Ascending aorta (tissue), 2 donors: ENCODE measurements at regions not wholly inside any gene's neighbourhood (a gene's known extent, or its start where the extent isn't known, plus 50 kb on each side); places are given as distances from the start of the nearest gene placed in this dataset.

Experiments
- DNase-seq, 2 donors: peaks; one replicate each; pipeline ENCODE4 v3.0.0-alpha.2; 2019; ENCODE audit warnings: low spot score in 2 of 2
- H3K27ac ChIP-seq, 2 donors: fragments of 200-600 bp; sonication (generic); one replicate each; pipeline ENCODE4 v1.5.1; 2016 to 2017; ENCODE audit warnings: mild to moderate bottlenecking in 1 of 2
- H3K27me3 ChIP-seq: fragments of 200-600 bp; sonication (generic); one replicate; pipeline ENCODE4 v1.5.1; 2017
- H3K36me3 ChIP-seq, 2 donors: fragments of 200-600 bp; sonication (generic); one replicate each; pipeline ENCODE4 v1.5.1; 2016
- H3K4me1 ChIP-seq, 2 donors: fragments of 200-600 bp; sonication (generic); one replicate each; pipeline ENCODE4 v1.5.1; 2016 to 2017; ENCODE audit warnings: mild to moderate bottlenecking in 1 of 2
- H3K4me3 ChIP-seq, 2 donors: fragments of 200-600 bp; sonication (generic); one replicate each; pipeline ENCODE4 v1.5.1; 2016 to 2017; ENCODE audit warnings: mild to moderate bottlenecking in 1 of 2
- H3K9me3 ChIP-seq, 2 donors: fragments of 200-600 bp; sonication (generic); one replicate each; pipeline ENCODE4 v1.5.1; 2016
- CTCF ChIP-seq, 3 experiments: fragments of 200-600 bp in 2 of 3; fragments of 450-650 bp in 1 of 3; sonication (generic) in 2 of 3; IDR thresholded peaks; one replicate each; pipeline ENCODE4 v1.5.1; 2016 to 2019; ENCODE audit warnings: antibody characterized with exemption in 3 of 3, mild to moderate bottlenecking in 1 of 3, moderate library complexity in 1 of 3
- intact Hi-C: fragments of 100-400 bp; cut with DNase I; formaldehyde crosslinking; loops from one replicate; pipeline ENCODE4 v1.15.1; 2023

GRCh38 chr13:62357887-62358645 lies 942.4 kb upstream of the PCDH20 start:
- Histone ChIP-seq H3K27ac (no peak overlapping the region), H3K4me3 (no peak overlapping the region), H3K36me3 (no peaks in the 10 kb centered on the region), H3K4me1 (no peaks in the 10 kb centered on the region), H3K27me3 (no peaks in the 10 kb centered on the region), H3K9me3 (no peaks in the 10 kb centered on the region)
- TF ChIP-seq CTCF (IDR thresholded peaks at IDR 0.05), result no peak
- no peak for DNase-seq
- intact Hi-C loops, result no loop called here

GRCh38 chr13:62356977-62357376 lies 941.3 kb upstream of the PCDH20 start:
- Histone ChIP-seq H3K27me3 (no peaks in the 10 kb centered on the region), H3K27ac (no peak overlapping the region), H3K36me3 (no peaks in the 10 kb centered on the region), H3K9me3 (no peaks in the 10 kb centered on the region), H3K4me1 (no peaks in the 10 kb centered on the region), H3K4me3 (no peak overlapping the region)
- intact Hi-C loops, result no loop called here
- TF ChIP-seq CTCF (IDR thresholded peaks at IDR 0.05), result no peak
- DNase-seq, result no peak

- H3K27ac ChIP-seq, result no peak overlapping the region
- H3K4me1 ChIP-seq, result no peaks in the 10 kb centered on the region
- H3K9me3 ChIP-seq, result no peaks in the 10 kb centered on the region
- no peak for DNase-seq
- H3K36me3 ChIP-seq, result no peaks in the 10 kb centered on the region
- H3K27me3 ChIP-seq, result no peaks in the 10 kb centered on the region
- no peak for TF ChIP-seq CTCF (IDR thresholded peaks at IDR 0.05)
- intact Hi-C loops, result no loop called here
- H3K4me3 ChIP-seq, result no peak overlapping the region
These were observed 921.6 kb upstream of the PCDH20 start for GRCh38 chr13:62337109-62337880.

- no peak for DNase-seq
- H3K9me3 ChIP-seq, result no peaks in the 10 kb centered on the region
- H3K4me1 ChIP-seq, result no peaks in the 10 kb centered on the region
- H3K27ac ChIP-seq, result no peak overlapping the region
- H3K36me3 ChIP-seq, result no peaks in the 10 kb centered on the region
- intact Hi-C loops, result no loop called here
- H3K4me3 ChIP-seq, result no peak overlapping the region
- no peaks in the 10 kb centered on the region for H3K27me3 ChIP-seq
- no peak for TF ChIP-seq CTCF (IDR thresholded peaks at IDR 0.05)
These were observed 920.9 kb upstream of the PCDH20 start for GRCh38 chr13:62336507-62336906.

- no peak overlapping the region for H3K27ac ChIP-seq
- H3K36me3 ChIP-seq, result no peaks in the 10 kb centered on the region
- DNase-seq, result no peak
- H3K9me3 ChIP-seq, result no peaks in the 10 kb centered on the region
- H3K4me1 ChIP-seq, result no peaks in the 10 kb centered on the region
- no peak overlapping the region for H3K4me3 ChIP-seq
- TF ChIP-seq CTCF (IDR thresholded peaks at IDR 0.05), result no peak
- intact Hi-C loops, result no loop called here
- no peaks in the 10 kb centered on the region for H3K27me3 ChIP-seq
These were observed 917.8 kb upstream of the PCDH20 start for GRCh38 chr13:62333466-62333865.
